ENCODE measurements at regions not wholly inside any gene's neighbourhood (a gene's known extent, or its start where the extent isn't known, plus 50 kb on each side); places are given as distances from the start of the nearest gene placed in this dataset.

- no peaks in the 10 kb centered on the region for H3K36me3 Mint-ChIP-seq (ENCODE audit: low read depth)
- peaks cover 4% of the 10 kb centered on the region; the same call in 2 of the 3 replicates for H3K4me1 Mint-ChIP-seq
- Histone ChIP-seq H2AFZ (no peak overlapping the region), H4K20me1 (replicated peaks; ENCODE audit: insufficient read depth) (no peaks in the 10 kb centered on the region), H3K27me3 (ENCODE audit: insufficient read depth) (no peaks in the 10 kb centered on the region), H3K4me2 (no peak overlapping the region), H3K9me2 (ENCODE audit: insufficient read depth) (no peaks in the 10 kb centered on the region), H3K4me1 (ENCODE audit: insufficient read depth) (no peaks in the 10 kb centered on the region), H3K79me2 (replicated peaks; ENCODE audit: insufficient read depth) (no peaks in the 10 kb centered on the region), H3F3A (replicated peaks; ENCODE audit: low read depth) (no peaks in the 10 kb centered on the region), H3K36me3 (ENCODE audit: insufficient read depth) (no peaks in the 10 kb centered on the region), H3K4me3 (no peak overlapping the region), H3K27ac (ENCODE audit: low read depth) (no peak overlapping the region)
- no peak for TF ChIP-seq CTCF (conservative IDR thresholded peaks at IDR 0.05; ENCODE audit: low read depth in 2 of 2)
- TF ChIP-seq JUNB (IDR thresholded peaks at IDR 0.05; ENCODE audit: unreplicated experiment): no peak
- TF ChIP-seq POLR2AphosphoS5 (IDR thresholded peaks at IDR 0.05; ENCODE audit: low read depth): no peak
- no peak for TF ChIP-seq EZH2phosphoT487 (IDR thresholded peaks at IDR 0.05; ENCODE audit: unreplicated experiment)
- TF ChIP-seq ZNF114 (CRISPR knock-in tag; IDR thresholded peaks at IDR 0.05): no peak
- H3K9me3 Mint-ChIP-seq: peaks cover 4% of the 10 kb centered on the region; the same call in 1 of the 3 replicates
- no peaks in the 10 kb centered on the region for H3K27me3 Mint-ChIP-seq (ENCODE audit: insufficient read depth, low read depth, poor library complexity)
- ATAC-seq (no peak), DNase-seq (ENCODE audit: low spot score) (no peak)
- no peak overlapping the region for H3K4me3 Mint-ChIP-seq
- H3K27ac Mint-ChIP-seq: no peak overlapping the region
Measured at GRCh38 chr6:105649192-105649591, 246.3 kb upstream of the PREP start.

- no peaks in the 10 kb centered on the region for H3K27me3 ChIP-seq (ENCODE audit: insufficient read depth)
- Mint-ChIP-seq H3K36me3 (ENCODE audit: low read depth) (no peaks in the 10 kb centered on the region), H3K4me3 (no peak overlapping the region), H3K27me3 (ENCODE audit: insufficient read depth, low read depth, poor library complexity) (no peaks in the 10 kb centered on the region), H3K27ac (no peak overlapping the region), H3K4me1 (peaks cover 4% of the 10 kb centered on the region; the same call in 2 of the 3 replicates), H3K9me3 (peaks cover 4% of the 10 kb centered on the region; the same call in 1 of the 3 replicates)
- TF ChIP-seq STAT1 (IDR thresholded peaks at IDR 0.05; ENCODE audit: unreplicated experiment) (no peak), EZH2phosphoT487 (IDR thresholded peaks at IDR 0.05; ENCODE audit: unreplicated experiment) (no peak), NANOG (IDR thresholded peaks at IDR 0.05; ENCODE audit: borderline replicate concordance) (no peak), ZNF331 (CRISPR knock-in tag; IDR thresholded peaks at IDR 0.05; ENCODE audit: low read depth) (no peak), ZNF114 (CRISPR knock-in tag; IDR thresholded peaks at IDR 0.05) (no peak), CREB1 (CRISPR knock-in tag; IDR thresholded peaks at IDR 0.05; ENCODE audit: low read depth) (no peak), EZH2 (IDR thresholded peaks at IDR 0.05; ENCODE audit: low read depth, unreplicated experiment) (no peak), CTCF (conservative IDR thresholded peaks at IDR 0.05; ENCODE audit: low read depth in 2 of 2) (no peak), ETS1 (IDR thresholded peaks at IDR 0.05) (no peak), POLR2AphosphoS5 (IDR thresholded peaks at IDR 0.05; ENCODE audit: low read depth) (no peak), REST (IDR thresholded peaks at IDR 0.05; ENCODE audit: unreplicated experiment) (no peak)
- ATAC-seq: peak; percentile 39; the same call in 2 of the 3 replicates
- no peaks in the 10 kb centered on the region for H3K36me3 ChIP-seq (ENCODE audit: insufficient read depth)
- H3K27ac ChIP-seq (ENCODE audit: low read depth): no peak overlapping the region
- H2AFZ ChIP-seq: no peak overlapping the region
- H3K4me3 ChIP-seq: no peak overlapping the region
- peak; percentile 3 for DNase-seq (ENCODE audit: low spot score)
- no peaks in the 10 kb centered on the region for H3K79me2 ChIP-seq (replicated peaks; ENCODE audit: insufficient read depth)
- H3F3A ChIP-seq (replicated peaks; ENCODE audit: low read depth): no peaks in the 10 kb centered on the region
- no peak overlapping the region for H3K4me2 ChIP-seq
- H3K4me1 ChIP-seq (ENCODE audit: insufficient read depth): no peaks in the 10 kb centered on the region
- no peaks in the 10 kb centered on the region for H3K9me2 ChIP-seq (ENCODE audit: insufficient read depth)
- H4K20me1 ChIP-seq (replicated peaks; ENCODE audit: insufficient read depth): no peaks in the 10 kb centered on the region
Measured at GRCh38 chr6:105648276-105648675, 245.4 kb upstream of the PREP start.
